H1 (cell line): ENCODE measurements at regions not wholly inside any gene's neighbourhood (a gene's known extent, or its start where the extent isn't known, plus 50 kb on each side); places are given as distances from the start of the nearest gene placed in this dataset.

Source experiments
- E2F6 ChIP-seq: IDR thresholded peaks from 2 replicates; pipeline ENCODE4 v1.6.1; 2012; ENCODE audit warnings: inconsistent platforms
- SRF ChIP-seq: IDR thresholded peaks from 2 replicates; pipeline ENCODE4 v1.6.1; 2011; ENCODE audit warnings: mild to moderate bottlenecking, low read depth, low read length, moderate library complexity

GRCh38 chr4:183388021-183388420 lies 56.4 kb upstream of the CDKN2AIP start (continued):
- TF ChIP-seq SRF (no peak), E2F6 (no peak)
